ENCODE measurements at regions not wholly inside any gene's neighbourhood (a gene's known extent, or its start where the extent isn't known, plus 50 kb on each side); places are given as distances from the start of the nearest gene placed in this dataset.
A peak's percentile ranks its signal among the peaks of the same experiment; 100 is the strongest.

DNA sequence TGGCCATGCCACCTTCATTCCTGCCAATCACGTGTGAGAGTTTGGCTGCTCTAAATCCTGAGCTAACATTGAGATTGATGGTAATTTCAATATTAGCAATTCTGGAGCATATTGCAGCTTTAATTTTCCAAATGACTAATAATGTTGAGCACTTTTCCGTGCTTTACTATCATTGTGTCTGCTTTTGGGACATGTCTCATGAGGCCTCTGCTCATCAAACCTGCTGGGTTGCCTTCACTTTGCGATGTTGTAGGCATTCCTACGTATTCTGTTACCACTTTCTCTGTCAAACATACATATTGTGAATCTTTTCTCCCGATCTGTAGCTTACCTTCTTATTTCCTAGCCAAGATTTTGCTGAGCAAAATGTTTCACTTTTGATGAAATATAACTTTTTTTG is 466.6 kb downstream of the GALR1 start:
- no peak for DNase-seq (ENCODE audit: low read depth in 4 of 4, low spot score in 3 of 4)

DNA sequence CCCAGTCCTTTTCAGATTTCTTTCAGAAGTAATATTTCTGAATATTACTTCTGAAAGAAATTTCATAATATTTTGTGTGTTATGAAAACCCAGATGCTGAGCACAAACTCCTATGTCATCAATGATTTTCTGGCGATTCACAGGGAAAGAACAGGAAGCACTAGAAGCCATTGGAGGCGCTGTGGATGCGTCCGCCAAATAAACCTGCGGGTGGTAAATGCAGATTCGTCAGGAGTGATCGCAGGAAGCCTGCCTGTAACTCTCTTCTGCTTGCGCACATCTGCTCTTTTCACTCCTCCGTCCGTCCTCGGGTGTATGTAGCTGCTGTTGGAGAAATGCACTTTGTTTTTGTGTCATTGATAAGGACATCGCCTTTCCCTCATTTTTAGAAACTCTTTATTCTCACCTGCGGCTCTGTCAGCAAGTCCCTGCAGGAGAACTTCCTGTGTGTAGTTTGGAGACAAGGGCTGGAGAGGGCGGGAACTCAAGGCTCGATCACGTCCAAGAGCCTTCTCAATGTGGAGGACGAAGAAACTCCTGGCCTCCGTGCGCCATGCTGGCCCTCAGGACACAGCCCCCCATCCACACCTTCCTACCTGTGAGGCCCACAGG is 483.8 kb downstream of the GALR1 start:
- DNase-seq (ENCODE audit: low read depth in 4 of 4, low spot score in 3 of 4): no peak

DNA sequence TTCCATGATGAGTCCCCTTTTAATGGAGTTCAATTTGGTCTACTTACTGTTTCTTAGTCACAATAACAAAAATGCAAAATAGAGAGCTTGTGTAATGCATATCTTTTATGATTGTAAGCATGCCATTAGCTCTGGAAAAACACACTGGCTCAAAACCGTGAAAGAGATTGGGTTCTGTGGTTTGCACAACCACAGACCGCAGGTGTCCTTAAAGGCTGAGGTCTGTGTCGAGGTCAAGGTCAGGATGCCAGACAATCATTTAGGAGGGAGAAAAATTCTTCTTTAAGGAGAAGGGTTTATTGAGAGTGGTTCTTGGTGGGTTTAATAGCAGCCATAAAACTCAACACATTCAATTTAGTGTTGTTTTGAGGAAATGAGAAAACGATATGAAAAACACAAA is 487.2 kb downstream of the GALR1 start:
- DNase-seq (ENCODE audit: low read depth in 4 of 4, low spot score in 3 of 4): no peak

DNA sequence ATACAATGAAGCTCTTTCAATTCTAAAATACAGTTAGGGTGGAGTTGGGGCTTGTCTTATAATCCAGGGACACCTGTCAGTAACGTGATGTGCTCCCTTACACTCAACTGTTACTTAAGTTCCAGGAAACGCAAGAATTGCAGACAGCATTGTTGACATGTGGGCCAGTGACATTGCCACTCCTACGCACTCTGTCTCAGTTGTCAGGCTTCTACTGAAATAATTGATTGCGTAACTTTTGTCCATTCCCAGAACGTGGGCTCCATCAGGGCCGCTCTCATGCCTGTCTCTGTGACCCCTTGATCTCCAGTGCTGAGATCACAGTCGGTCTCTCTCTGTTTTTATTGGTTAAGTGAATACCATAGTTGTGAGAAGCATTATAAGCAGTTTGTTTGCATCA is 487.8 kb downstream of the GALR1 start:
- no peak for DNase-seq (ENCODE audit: low read depth in 4 of 4, low spot score in 3 of 4)

DNA sequence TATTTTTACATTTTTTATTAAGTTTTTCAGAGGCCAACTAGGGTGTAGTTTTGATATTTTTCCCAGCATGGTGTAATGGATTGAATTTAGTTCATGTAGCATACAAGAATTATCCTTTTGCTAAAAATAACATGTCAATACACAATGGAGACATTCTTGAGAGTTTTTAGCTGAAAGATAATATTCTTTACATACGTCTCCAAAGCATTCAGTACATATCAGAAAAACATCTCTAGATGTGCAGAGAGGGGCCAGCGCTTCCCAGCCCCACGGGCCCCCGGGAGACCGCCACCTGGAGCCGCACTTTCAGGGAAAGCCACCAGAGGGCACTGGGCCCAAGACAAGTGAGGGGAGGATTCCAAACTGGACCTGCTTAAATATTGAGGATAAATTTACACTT is 499.4 kb downstream of the GALR1 start:
- no peak for DNase-seq (ENCODE audit: low read depth in 4 of 4, low spot score in 3 of 4)

DNA sequence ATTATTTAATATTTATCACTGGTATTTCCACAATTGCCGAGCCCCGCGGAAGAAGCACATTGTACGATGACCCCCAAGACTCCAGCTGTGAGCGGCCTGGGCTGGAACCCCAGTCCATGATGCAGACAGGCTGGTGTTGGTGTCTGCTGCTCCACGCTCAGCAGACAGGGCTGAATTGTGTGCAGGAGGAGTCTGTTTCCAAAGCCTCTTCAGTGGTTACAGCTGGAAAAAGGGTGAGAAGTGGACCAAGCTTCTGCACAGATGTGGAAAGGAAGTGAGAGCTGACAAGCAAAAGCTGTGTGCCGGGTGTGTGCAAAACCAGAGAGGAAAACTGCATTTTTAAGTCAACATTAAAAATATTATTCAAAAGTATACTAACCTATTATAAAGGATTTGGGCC is 500.4 kb downstream of the GALR1 start:
- DNase-seq (ENCODE audit: low read depth in 4 of 4, low spot score in 3 of 4): no peak

DNA sequence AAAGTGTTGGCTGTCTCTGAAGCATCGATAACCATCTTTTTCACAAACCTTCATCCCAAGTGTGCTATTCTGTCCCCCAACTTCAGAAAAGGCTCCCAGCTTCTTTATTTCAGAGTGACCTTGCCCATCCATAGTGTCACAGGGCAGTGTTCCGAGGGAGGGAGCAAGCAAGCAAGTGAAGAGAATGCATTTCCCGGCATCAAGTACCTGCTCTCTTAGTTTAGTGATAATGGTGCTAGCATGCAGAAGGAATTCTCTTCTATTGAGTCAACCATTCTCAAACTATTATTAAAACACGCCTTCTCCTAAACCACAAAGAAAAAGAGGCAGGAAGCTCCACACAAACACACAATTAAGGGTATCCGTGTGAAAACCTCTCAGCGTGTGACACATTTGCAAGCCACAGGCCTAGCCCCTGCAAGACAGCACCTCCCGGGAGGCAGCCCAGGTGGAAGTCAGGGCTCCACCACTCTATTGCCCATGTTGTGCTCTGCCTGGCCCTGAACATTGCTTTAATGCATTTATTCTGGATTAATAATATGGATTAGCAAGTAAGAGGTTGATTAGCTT is 504.9 kb downstream of the GALR1 start:
- no peak for DNase-seq (ENCODE audit: low read depth in 4 of 4, low spot score in 3 of 4)

DNA sequence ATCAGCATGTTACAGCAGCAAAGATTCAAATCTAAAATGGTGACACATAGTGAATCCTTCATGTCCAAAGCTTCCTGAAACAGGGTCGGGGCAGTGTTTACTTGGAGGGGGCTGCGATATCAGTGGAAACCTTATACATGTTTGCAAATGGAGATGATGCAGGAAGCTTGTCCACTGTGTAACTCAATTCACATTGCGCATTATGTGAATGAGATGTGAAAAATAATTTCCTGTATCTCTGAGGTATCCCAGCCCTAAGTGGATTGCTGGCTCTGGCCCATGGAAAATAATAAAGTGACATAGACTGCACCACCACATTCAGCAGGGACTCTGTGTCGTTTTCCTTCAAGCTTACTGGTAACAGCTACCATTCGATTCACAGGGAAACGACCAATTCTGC is 505.5 kb downstream of the GALR1 start:
- DNase-seq (ENCODE audit: low read depth in 4 of 4, low spot score in 3 of 4): no peak

DNA sequence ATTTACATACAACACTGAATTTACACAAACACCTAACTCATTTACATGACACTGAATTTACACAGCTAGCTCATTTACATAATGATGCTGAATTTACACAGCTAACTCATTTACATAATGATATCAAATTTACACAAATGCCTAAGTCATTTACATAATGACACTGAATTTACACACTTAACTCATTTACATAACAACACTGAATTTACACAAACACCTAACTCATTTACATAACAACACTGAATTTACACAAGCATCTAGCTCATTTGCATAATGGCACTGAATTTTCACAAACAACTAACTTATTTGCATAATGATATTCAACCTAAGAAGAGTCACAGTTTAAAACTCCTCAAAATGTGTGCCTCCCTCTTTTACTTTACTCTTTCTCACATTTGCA is 511.7 kb downstream of the GALR1 start:
- DNase-seq (ENCODE audit: low read depth in 4 of 4, low spot score in 3 of 4): no peak

DNA sequence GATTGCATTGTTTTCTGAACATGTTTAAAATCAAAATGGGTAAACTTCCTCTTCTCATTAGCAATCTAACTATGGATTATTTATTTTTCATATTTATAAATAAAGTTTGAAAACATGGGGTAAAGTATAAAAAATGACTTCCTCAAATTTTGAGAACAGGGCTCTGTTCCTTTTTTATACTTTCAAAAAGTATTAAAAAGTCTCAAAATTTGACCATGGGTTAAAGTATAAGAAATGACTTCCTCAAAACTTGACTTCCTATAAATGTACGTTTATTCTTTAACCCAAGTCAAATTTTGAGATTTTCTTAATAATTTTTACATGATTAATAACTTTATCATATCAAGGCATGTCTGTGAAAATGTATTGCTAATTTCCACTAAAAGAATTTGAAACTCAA is 512.4 kb downstream of the GALR1 start:
- no peak for DNase-seq (ENCODE audit: low read depth in 4 of 4, low spot score in 3 of 4)

DNA sequence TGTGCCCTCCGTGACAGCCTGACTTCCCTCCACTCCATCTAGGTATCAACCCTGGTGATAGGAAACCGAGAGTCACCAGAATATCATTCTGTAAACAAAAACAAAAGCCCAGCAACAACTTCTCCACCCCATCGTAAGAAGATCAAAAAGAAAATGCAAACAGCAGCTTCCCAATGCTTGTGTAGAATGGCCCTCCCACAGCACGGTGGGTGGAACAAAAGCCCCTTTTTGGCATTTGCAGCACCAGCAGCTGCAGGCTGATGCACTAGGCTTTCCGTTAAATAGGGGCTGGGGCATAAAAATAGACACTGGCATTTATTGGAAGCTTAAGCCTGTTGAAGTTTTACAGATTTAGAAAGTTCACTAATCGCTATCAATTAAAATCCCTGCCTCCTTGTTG is 513.0 kb downstream of the GALR1 start:
- no peak for DNase-seq (ENCODE audit: low read depth in 4 of 4, low spot score in 3 of 4)

DNA sequence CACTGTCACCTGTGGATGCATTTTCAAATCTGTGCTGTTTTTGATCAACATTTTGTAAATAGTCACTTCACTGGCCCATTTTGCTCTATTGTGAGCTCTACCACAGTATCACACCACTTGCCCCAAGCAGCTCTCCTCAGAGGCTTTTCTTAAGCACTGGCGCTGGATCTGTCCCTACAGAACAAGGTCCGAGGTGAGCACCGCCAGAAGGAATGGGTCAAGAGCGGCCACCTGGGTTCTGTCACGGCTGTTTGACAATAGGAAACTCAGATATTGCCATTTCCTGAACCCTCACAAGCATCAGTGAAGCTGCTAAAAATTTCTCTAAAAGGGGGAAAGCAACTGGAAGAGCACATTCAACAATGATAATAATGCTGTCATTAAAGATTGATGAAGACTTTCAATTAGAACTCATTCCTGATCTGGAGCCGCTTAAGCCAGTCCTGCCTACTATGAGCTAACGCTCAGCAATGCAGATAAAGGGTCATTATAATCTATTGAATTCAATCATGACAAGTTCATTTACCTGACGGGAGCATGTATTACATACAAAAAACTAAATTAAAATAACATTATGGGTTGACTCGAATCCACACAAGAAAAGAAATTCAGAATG is 514.0 kb downstream of the GALR1 start:
- DNase-seq (ENCODE audit: low read depth in 4 of 4, low spot score in 3 of 4): no peak

DNA sequence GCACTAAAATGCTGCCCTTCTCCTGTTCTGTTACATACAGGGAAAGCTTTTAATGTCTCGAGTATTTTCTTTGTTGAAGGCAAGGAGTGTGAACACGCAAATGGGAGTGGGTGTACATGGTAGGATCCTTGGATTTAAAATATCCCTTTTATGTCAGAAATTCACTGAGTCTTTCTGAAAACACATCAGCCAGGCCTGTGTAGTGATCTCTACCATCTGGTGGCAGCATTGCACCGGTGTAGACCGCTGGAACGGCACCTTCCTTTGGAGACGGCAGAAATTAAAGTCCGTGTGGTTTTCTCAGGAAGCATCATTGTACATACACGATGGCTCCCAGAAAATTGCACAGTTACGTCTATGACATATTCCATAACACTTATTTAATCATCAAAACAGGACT is 515.8 kb downstream of the GALR1 start:
- peak; percentile 15 to 54 (median 42) for DNase-seq (ENCODE audit: low read depth in 4 of 4, low spot score in 3 of 4)

DNA sequence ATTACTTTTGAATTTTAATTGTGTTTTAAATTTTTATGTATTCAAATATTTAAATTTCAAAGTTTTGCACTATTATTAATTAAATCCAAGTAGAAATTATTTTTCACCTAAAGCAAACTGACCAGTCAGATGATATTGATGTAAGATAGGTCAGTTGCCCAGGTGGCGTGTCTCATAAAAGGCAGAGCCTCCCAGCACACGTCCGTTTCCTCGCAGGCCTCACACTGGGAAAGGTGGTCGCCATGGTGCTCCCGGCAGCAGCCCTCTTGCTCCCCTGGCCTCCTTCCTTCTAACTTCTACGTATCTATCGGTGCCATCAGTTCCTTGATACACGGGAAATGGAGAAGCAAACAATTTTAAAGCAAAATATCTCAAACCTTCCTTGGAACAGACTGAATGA is 516.8 kb downstream of the GALR1 start:
- DNase-seq (ENCODE audit: low read depth in 4 of 4, low spot score in 3 of 4): no peak

DNA sequence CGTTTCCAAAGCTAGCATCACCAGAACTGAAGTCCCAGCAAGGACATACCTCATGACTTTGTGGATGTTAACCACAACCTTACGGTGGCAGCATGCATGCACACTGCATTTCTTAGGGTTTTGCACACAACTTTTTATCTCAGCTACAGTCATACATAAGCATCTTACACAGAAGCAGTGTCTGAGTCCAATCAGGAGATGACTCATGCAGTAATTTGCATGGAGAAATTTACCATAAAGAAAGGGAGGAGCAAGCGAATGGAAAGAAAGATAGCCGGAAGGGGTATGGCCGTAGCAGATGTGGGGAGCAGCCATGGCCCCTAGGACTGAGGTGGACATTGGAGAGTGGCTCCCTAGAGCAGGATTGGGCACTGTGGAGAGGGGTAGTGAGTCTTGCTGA is 522.5 kb downstream of the GALR1 start:
- DNase-seq (ENCODE audit: low read depth in 4 of 4, low spot score in 3 of 4): no peak

DNA sequence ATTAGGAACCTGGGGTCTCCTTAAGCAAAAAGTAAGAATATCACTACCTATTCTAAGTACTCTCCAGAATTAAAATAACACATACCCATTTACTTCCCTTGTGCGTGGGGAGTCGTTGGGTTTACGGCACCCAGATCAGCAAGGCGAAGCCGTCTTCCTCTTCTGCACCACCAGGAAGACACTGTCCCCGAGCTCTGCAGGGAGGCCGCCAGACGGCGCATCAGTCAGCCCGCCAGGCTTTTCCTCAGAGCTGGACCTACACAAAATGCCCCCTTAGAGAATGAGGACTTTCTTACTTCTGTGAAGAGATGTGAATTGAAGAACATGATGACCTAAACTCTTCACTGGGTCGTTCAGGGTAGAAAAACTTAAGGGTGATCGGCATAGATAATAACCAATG is 526.5 kb downstream of the GALR1 start:
- no peak for DNase-seq (ENCODE audit: low read depth in 4 of 4, low spot score in 3 of 4)

DNA sequence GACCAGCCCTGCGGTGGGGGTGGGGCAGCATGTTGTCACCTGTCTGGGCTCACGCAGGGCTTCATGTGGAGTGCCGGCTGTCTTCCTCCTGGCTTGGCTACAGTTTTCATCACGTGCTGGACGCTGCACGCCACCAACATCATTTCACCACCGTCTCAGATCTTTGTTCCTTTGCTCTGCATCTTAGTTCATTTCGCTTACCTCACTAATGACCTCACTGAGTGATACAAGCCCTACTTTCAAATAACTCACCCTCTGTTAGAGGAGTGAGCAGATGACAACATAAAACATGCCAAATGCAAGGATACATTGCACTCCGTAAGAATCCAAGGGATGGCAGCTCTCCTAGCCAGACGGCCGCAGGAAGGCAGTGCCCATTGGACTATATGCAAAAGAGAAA is 527.5 kb downstream of the GALR1 start:
- DNase-seq (ENCODE audit: low read depth in 4 of 4, low spot score in 3 of 4): no peak

DNA sequence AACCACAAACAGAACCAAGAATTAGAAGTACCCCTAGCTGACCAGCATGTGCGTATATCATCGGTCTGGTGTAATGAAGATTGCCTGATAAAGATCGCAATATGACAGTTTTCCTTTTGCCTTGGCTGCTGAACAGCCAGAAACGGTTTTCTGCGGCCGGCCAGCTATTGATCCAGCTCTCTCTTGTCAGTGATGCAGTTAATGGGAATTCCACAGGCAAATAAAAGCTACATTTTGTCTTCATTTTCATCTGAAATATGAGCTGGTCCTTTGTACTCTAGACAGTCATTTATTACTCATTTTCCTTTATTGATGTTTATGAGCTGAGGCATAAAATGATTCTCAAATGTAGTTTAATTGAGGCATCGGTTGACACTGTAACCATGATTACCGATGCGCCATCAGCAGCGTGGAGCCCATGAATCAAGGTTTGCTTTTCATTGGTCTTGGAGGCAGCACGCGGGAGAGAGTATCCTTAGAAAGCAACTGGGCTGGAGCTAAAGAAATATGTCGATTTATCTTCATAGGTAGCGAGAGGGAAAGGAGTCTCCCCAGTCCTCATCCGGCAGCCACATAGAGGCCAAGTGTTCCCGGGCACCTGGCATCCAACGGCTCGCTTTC is 535.2 kb downstream of the GALR1 start:
- no peak for DNase-seq (ENCODE audit: low read depth in 4 of 4, low spot score in 3 of 4)

DNA sequence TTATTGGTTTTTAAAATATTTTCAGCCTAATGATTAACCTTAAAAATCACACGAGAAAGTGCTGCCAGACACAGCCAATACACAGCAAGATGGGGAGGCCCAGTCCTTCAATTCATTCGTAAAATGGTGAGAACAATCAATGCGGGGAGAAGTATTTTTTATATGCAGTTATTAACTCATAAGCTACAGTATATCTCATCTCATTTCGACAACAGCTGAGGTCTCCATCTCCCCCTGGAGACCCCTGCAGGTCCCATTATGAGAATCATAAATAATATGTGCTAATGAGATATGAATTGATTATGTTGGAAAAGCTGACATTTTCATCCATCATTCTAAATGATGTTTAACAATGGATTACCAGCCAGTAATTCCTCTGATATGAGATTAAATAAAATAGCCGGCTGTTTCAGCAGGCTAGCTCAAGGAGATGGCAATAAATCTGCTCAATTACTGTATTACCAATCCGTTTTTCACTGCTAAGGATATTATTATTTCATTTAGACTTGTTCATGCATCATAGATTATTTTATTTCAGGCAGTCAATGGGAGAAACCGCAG is 535.8 kb downstream of the GALR1 start:
- DNase-seq (ENCODE audit: low read depth in 4 of 4, low spot score in 3 of 4): no peak

DNA sequence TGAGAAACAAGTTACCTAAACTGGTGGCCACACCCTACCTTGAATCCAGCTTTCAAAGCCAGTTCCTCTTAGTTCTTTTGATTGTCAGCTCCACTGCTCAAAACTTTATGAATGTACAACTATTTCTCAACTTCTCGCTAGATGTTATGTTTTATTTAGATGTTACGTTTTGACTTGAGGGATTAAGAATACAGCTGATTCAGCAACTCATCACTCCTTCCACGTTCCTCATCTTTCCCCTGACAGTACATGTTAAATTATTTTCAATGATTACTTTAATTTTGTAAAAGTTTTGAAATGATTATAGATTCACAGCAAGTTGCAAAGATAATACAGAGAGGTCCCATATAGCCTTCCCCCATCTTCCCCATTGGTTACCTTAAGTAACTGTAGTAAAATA is 553.4 kb downstream of the GALR1 start:
- no peak for DNase-seq (ENCODE audit: low read depth in 4 of 4, low spot score in 3 of 4)

DNA sequence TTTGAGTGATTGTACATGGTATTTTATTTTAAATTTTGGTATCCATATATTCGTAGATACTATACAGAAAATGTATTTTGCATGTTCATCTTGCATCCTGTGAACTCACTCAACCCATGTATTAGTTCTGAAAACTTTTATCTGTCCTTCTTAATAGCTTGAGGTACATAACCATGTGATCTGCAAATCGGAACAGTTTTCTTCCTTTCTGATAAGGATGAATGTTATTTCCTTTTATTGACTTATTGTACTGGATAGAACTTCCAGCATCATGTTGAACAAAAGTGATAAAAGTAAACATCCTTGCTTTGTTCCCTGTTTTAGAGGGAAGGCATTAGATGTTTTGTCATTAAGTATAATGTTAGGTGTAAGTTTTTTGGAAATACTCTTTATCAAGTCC is 554.7 kb downstream of the GALR1 start:
- no peak for DNase-seq (ENCODE audit: low read depth in 4 of 4, low spot score in 3 of 4)

DNA sequence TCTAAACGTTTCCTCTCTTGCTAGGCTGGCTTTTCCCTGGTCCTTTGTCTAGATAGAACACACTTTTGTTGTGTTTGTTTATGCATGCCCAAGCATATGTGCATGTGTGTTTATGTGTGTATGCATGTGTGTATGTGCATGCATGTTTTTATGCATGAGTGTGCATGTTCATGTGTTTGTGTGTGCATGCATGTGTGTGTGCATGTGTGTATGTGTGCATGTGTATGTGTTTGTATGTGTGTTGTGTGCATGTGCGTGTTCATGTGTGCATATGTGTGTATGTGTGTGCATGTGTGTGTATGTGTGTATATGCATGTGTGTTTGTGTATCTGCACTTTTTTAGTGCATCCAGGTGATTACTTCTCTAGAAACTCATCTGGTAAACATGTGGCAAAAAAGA is 558.0 kb downstream of the GALR1 start:
- no peak for DNase-seq (ENCODE audit: low read depth in 4 of 4, low spot score in 3 of 4)
